ENCODE measurements at regions not wholly inside any gene's neighbourhood (a gene's known extent, or its start where the extent isn't known, plus 50 kb on each side); places are given as distances from the start of the nearest gene placed in this dataset.

DNA sequence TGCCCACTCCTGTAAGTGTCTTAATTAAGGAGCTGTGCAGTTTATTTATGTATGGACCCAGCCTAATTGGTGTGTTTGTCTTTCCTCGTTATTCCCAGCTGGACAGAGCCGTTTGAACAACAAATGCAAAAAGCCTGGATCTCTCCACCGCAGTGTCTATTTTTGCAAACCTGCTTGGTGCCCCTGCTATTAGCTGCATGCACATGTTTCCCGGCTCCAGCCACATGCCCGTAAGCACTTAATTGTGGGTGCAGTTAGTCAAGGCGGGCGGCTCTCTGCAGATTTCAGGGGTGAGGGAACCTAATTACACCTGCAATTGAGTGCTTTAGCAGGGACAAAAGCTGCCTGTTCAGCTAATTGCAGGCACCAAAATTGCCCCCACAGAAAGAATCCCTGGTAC, 74.0 kb upstream of the GSE1 start:
- no peak overlapping the region for H3K27ac ChIP-seq (ENCODE audit: low read length)
- ATAC-seq, result no peak
- peaks cover 21% of the 10 kb centered on the region for H3K4me1 ChIP-seq (ENCODE audit: control insufficient read depth, insufficient read depth, low read length)
- DNase-seq, result peak in 1 of 3 donors; percentile 3
- H3K9me3 ChIP-seq (ENCODE audit: control insufficient read depth, low read length), result no peaks in the 10 kb centered on the region
- 99% methylated on average over 7 of the region's 7 CpGs for WGBS
- intact Hi-C loops (cut with DNase I), result no loop called here
- H3K4me3 ChIP-seq (ENCODE audit: low read length), result no peak overlapping the region
- H3K27me3 ChIP-seq (ENCODE audit: control insufficient read depth, insufficient read depth), result no peaks in the 10 kb centered on the region

GRCh38 chr16:85539629-85540291, 73.4 kb upstream of the GSE1 start:
- H3K4me1 ChIP-seq (ENCODE audit: control insufficient read depth, insufficient read depth, low read length), result peaks cover 26% of the 10 kb centered on the region
- WGBS, result 90% methylated on average over 12 of the region's 12 CpGs
- ATAC-seq, result no peak

DNA sequence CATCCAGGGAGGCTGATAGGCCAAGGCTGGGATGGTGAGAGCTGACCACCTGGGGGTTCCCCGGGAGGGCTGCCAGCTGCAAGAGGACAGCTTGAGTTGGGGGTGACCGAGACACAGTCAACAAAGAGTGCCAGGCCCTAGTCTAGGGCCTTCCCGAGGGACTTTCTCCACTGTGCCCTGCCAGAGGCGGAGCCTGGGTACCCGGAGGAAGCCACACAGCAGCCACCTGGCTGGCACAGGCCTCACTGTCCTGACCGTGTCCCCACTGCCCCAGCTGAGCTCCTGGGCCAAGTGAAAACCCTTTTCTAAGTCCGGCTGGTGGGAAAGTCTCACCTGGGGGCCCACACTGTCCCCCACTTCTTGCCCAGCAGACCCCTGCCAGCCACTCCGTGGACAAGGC, 71.9 kb upstream of the GSE1 start:
- no peak overlapping the region for H3K27ac ChIP-seq (ENCODE audit: low read length)
- H3K4me1 ChIP-seq (ENCODE audit: control insufficient read depth, insufficient read depth, low read length), result peaks cover 14% of the 10 kb centered on the region
- no peak overlapping the region for H3K4me3 ChIP-seq (ENCODE audit: low read length)
- H3K27me3 ChIP-seq (ENCODE audit: control insufficient read depth, insufficient read depth), result no peaks in the 10 kb centered on the region
- ATAC-seq (no peak), DNase-seq (peak in 2 of 3 donors; percentile 31 to 34)
- no peaks in the 10 kb centered on the region for H3K9me3 ChIP-seq (ENCODE audit: control insufficient read depth, low read length)
- WGBS, result 87% methylated on average over 8 of the region's 8 CpGs
- intact Hi-C loops (cut with DNase I), result no loop called here

More at GRCh38 chr16:85539629-85540291, 73.4 kb upstream of the GSE1 start:
- Histone ChIP-seq H3K27me3 (ENCODE audit: control insufficient read depth, insufficient read depth) (no peaks in the 10 kb centered on the region), H3K4me3 (ENCODE audit: low read length) (no peak overlapping the region), H3K9me3 (ENCODE audit: control insufficient read depth, low read length) (no peaks in the 10 kb centered on the region), H3K27ac (ENCODE audit: low read length) (no peak overlapping the region)
- peak in 1 of 3 donors; percentile 2 for DNase-seq
- intact Hi-C loops (cut with DNase I), result no loop called here

DNA sequence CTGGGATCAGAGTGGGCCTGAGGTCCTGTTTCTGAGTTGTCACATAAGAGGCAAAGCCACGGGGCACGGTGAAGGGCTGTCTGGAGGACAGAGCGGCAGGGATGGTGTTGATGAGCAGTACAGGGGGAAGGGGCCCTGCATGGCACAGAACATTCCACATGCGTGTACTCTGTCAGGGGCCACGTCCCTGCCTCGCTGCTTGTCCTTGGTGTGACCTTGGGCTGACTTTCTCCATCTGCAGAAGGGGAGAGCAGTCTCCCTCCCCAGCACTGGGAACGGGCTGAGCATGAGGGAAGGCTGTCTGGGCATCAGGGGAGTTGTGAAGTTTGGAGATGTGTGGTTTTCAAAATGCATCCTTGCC, 71.5 kb upstream of the GSE1 start:
- intact Hi-C loops (cut with DNase I), result no loop called here
- ATAC-seq, result no peak
- Histone ChIP-seq H3K4me3 (ENCODE audit: low read length) (no peak overlapping the region), H3K27me3 (ENCODE audit: control insufficient read depth, insufficient read depth) (no peaks in the 10 kb centered on the region), H3K27ac (ENCODE audit: low read length) (no peak overlapping the region), H3K4me1 (ENCODE audit: control insufficient read depth, insufficient read depth, low read length) (peaks cover 10% of the 10 kb centered on the region), H3K9me3 (ENCODE audit: control insufficient read depth, low read length) (no peaks in the 10 kb centered on the region)
- WGBS, result 89% methylated on average over 7 of the region's 7 CpGs
- peak in 1 of 3 donors; percentile 42 for DNase-seq

DNA sequence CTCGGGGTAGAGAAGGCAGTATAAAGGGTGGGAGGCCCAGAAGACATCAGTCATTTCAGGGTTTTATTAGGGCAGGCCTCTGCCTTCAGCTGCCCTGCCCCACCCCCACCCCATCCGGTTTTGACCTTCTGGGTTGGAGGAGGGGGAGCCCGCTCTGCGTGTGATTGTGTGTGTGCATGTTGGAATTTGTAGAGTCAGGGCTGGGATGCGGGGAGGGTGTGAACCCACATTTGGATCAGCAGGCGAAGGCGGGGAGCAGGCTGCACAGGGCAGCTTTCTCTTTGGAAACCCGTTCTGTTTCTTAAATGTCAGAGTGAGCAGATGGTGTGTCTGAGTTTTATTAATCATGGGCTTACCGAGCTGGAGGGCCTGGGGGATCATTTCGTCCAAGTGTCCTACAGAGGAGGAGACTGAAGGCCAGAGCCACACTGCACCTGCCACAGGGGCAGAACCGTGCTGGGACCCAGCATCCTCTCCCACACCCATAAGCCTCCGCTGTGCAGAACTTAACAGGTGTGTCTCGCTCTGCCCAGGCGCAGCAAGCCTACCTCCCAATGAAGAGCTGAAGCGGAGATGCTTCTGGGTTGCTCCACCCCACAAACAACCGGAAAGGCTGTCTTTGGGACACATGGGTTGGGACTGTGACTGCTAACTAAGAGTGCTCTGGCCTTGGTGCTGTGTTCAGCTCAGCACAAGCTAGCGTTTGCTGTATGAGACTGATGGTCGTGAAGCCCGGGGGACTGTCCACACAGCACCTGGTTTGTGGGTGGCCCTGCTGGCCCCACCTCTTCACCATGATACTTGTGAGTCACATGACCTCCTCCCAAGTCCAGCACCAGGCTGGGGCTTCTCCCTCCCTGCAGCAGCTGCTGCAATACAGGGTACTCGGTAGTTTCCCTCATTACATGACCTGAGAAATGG, 70.9 kb upstream of the GSE1 start:
- H3K27ac ChIP-seq (ENCODE audit: low read length), result no peak overlapping the region
- intact Hi-C loops (cut with DNase I), result no loop called here
- no peaks in the 10 kb centered on the region for H3K9me3 ChIP-seq (ENCODE audit: control insufficient read depth, low read length)
- peaks cover 7% of the 10 kb centered on the region for H3K4me1 ChIP-seq (ENCODE audit: control insufficient read depth, insufficient read depth, low read length)
- peak in 2 of 3 donors; percentile 35 to 36 for DNase-seq
- H3K27me3 ChIP-seq (ENCODE audit: control insufficient read depth, insufficient read depth), result no peaks in the 10 kb centered on the region
- no peak overlapping the region for H3K4me3 ChIP-seq (ENCODE audit: low read length)
- WGBS, result 81% methylated on average over 20 of the region's 20 CpGs
- no peak for ATAC-seq

DNA sequence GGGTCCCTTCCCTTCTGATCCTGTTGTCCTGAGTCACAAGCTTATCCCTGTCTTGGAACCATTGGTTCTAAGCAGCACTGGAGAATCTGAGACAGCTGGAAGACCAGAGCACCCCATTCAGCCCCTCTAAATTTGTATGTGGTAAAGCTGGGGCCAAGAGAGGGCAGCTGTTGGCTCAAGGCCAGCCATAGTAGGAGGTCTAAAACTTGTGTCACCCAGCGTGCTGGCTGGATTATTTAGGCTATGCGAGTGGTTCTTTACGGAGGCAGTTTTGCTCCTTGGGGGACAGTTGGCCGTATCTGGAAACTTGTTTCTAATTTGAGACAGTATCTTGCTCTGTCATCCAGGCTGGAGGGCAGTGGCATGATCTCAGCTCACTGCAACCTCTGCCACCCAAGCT, 69.6 kb upstream of the GSE1 start:
- WGBS, result 62% methylated on average over 4 of the region's 4 CpGs
- no peak for ATAC-seq
- no peaks in the 10 kb centered on the region for H3K9me3 ChIP-seq (ENCODE audit: control insufficient read depth, low read length)

DNA sequence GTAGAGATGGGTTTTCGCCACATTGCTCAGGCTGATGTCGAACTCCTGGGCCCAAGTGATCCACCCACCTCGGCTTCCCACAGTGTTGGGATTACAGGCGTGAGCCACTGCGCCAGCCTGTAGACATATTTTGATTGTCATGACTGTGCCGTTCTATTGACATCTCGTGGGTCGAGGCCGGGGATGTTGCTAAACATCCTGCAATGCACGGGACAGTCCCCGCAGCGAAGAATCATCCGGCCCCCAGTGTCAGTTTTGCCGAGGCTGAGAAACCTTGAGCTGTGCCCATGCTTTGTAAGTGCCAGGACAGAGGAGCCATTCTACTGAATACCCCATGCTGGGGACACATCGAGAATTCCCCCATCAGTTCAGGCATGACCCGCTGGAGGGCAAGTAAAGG, 69.1 kb upstream of the GSE1 start:
- Histone ChIP-seq H3K27ac (ENCODE audit: low read length) (no peak overlapping the region), H3K27me3 (ENCODE audit: control insufficient read depth, insufficient read depth) (no peaks in the 10 kb centered on the region), H3K4me3 (ENCODE audit: low read length) (no peak overlapping the region), H3K4me1 (ENCODE audit: control insufficient read depth, insufficient read depth, low read length) (peaks cover 7% of the 10 kb centered on the region), H3K9me3 (ENCODE audit: control insufficient read depth, low read length) (no peaks in the 10 kb centered on the region)
- 88% methylated on average over 16 of the region's 16 CpGs for WGBS
- no peak for ATAC-seq
- peak in 2 of 3 donors; percentile 20 to 42 for DNase-seq
- intact Hi-C loops (cut with DNase I), result no loop called here

More for the DNA sequence above, 69.6 kb upstream of the GSE1 start:
- DNase-seq, result peak in 1 of 3 donors; percentile 45
- intact Hi-C loops (cut with DNase I), result no loop called here
- Histone ChIP-seq H3K4me1 (ENCODE audit: control insufficient read depth, insufficient read depth, low read length) (peaks cover 7% of the 10 kb centered on the region), H3K4me3 (ENCODE audit: low read length) (no peak overlapping the region), H3K27ac (ENCODE audit: low read length) (no peak overlapping the region), H3K27me3 (ENCODE audit: control insufficient read depth, insufficient read depth) (no peaks in the 10 kb centered on the region)

GRCh38 chr16:85544668-85545067, 68.5 kb upstream of the GSE1 start:
- Histone ChIP-seq H3K9me3 (ENCODE audit: control insufficient read depth, low read length) (no peaks in the 10 kb centered on the region), H3K4me1 (ENCODE audit: control insufficient read depth, insufficient read depth, low read length) (peaks cover 7% of the 10 kb centered on the region), H3K27me3 (ENCODE audit: control insufficient read depth, insufficient read depth) (no peaks in the 10 kb centered on the region), H3K4me3 (ENCODE audit: low read length) (no peak overlapping the region), H3K27ac (ENCODE audit: low read length) (no peak overlapping the region)
- intact Hi-C loops (cut with DNase I), result no loop called here
- DNase-seq, result peak in 2 of 3 donors; percentile 22 to 43
- ATAC-seq, result peak in 1 of 2 donors; percentile 7
- 69% methylated on average over 16 of the region's 16 CpGs for WGBS

GRCh38 chr16:85545227-85545818, 67.8 kb upstream of the GSE1 start:
- peaks cover 7% of the 10 kb centered on the region for H3K4me1 ChIP-seq (ENCODE audit: control insufficient read depth, insufficient read depth, low read length)
- DNase-seq, result no peak
- no peaks in the 10 kb centered on the region for H3K9me3 ChIP-seq (ENCODE audit: control insufficient read depth, low read length)
- no peaks in the 10 kb centered on the region for H3K27me3 ChIP-seq (ENCODE audit: control insufficient read depth, insufficient read depth)
- no peak for ATAC-seq
- 78% methylated on average over 7 of the region's 7 CpGs for WGBS
- intact Hi-C loops (cut with DNase I), result no loop called here
- no peak overlapping the region for H3K4me3 ChIP-seq (ENCODE audit: low read length)
- no peak overlapping the region for H3K27ac ChIP-seq (ENCODE audit: low read length)

DNA sequence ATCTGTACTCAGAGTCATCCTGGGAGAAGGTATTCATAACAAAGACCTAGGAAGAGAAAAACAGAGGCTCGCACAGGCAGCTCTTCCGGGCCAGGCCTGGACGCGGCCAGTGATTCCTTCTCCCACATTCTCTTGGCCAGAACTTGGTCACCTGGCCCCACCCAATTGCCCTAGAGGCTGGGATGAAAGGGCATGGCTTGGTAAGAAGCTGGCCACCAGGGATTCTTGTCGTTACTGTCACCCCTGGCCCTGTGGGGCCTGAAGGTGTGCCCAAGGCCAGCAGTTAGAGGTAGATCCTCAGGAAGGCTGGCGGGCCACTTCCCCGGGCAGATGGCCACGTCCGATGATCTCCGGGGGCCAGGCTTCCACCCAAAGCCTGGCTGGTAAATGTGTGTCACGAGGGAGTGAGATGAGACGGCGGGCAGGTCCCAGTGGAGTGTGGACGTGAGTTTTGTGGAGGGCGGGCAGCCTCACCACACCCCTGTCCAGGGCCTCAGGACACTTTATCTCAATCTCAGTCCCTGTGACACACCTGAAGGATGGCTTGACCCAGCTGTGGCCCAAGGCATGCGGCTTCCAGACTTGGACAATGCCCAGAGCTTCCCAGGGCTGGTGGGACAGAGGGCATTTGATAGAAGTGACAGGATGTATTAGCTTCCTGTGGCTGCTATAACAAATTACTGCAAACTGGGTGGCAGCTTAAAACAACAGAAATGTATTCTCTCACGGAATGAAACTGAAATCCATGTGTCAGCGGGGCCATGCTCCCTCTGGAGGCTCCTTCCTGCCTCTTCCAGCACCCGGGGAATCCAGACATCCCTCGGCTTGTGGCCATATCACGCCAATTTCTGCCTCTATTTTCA, 66.3 kb upstream of the GSE1 start:
- intact Hi-C loops (cut with DNase I), result no loop called here
- no peak overlapping the region for H3K27ac ChIP-seq (ENCODE audit: low read length)
- H3K4me3 ChIP-seq (ENCODE audit: low read length), result no peak overlapping the region
- peaks cover 7% of the 10 kb centered on the region for H3K4me1 ChIP-seq (ENCODE audit: control insufficient read depth, insufficient read depth, low read length)
- H3K27me3 ChIP-seq (ENCODE audit: control insufficient read depth, insufficient read depth), result no peaks in the 10 kb centered on the region
- WGBS, result 90% methylated on average over 21 of the region's 21 CpGs
- H3K9me3 ChIP-seq (ENCODE audit: control insufficient read depth, low read length), result no peaks in the 10 kb centered on the region
- DNase-seq (peak in 1 of 3 donors; percentile 60), ATAC-seq (no peak)
